ENCODE measurements at regions not wholly inside any gene's neighbourhood (a gene's known extent, or its start where the extent isn't known, plus 50 kb on each side); places are given as distances from the start of the nearest gene placed in this dataset.
A peak's percentile ranks its signal among the peaks of the same experiment; 100 is the strongest.

- H3K27ac Mint-ChIP-seq (ENCODE audit: unreplicated experiment), result no peak overlapping the region
These were observed 68.8 kb downstream of the FOXB1 start for GRCh38 chr15:60072826-60073465.

GRCh38 chr15:60073466-60073840 is 69.3 kb downstream of the FOXB1 start:
- no peak overlapping the region for H3K27ac ChIP-seq (ENCODE audit: low read depth, low read length)
- DNase-seq (ENCODE audit: low read depth), result no peak
- Mint-ChIP-seq H3K4me3 (ENCODE audit: unreplicated experiment) (no peak overlapping the region), H3K9me3 (ENCODE audit: unreplicated experiment) (peaks cover 5% of the 10 kb centered on the region), H3K36me3 (ENCODE audit: low read depth, unreplicated experiment) (no peaks in the 10 kb centered on the region), H3K27me3 (ENCODE audit: low read depth, unreplicated experiment) (no peaks in the 10 kb centered on the region), H3K27ac (ENCODE audit: unreplicated experiment) (no peak overlapping the region), H3K4me1 (ENCODE audit: low read depth, unreplicated experiment) (peaks cover 12% of the 10 kb centered on the region)
- peaks cover 4% of the 10 kb centered on the region for H3K9me3 ChIP-seq (ENCODE audit: insufficient read depth, low read depth, low read length)
- no peak for FAIRE-seq
- H4K20me1 ChIP-seq (ENCODE audit: insufficient read depth, low read length), result no peaks in the 10 kb centered on the region
- no peak overlapping the region for H3K4me3 ChIP-seq (ENCODE audit: insufficient read depth, low read depth, low read length)
- H3K9ac ChIP-seq (ENCODE audit: low read length), result no peak overlapping the region
- no peak for TF ChIP-seq CTCF (IDR thresholded peaks at IDR 0.05; ENCODE audit: insufficient read depth, low read depth, low read length)
- peaks cover 30% of the 10 kb centered on the region for H3K4me1 ChIP-seq (ENCODE audit: insufficient read depth, low read length)
- H2AFZ ChIP-seq (ENCODE audit: low read depth, low read length), result no peak overlapping the region
- H3K4me2 ChIP-seq (ENCODE audit: low read length), result no peak overlapping the region
- no peaks in the 10 kb centered on the region for H3K36me3 ChIP-seq (ENCODE audit: insufficient read depth, low read length)
- H3K27me3 ChIP-seq (ENCODE audit: insufficient read depth, low read length), result peaks cover 7% of the 10 kb centered on the region
- no peaks in the 10 kb centered on the region for H3K79me2 ChIP-seq (ENCODE audit: insufficient read depth, low read length)

More at GRCh38 chr15:60072826-60073465, 68.8 kb downstream of the FOXB1 start:
- Mint-ChIP-seq H3K36me3 (ENCODE audit: low read depth, unreplicated experiment) (no peaks in the 10 kb centered on the region), H3K4me3 (ENCODE audit: unreplicated experiment) (no peak overlapping the region), H3K27me3 (ENCODE audit: low read depth, unreplicated experiment) (no peaks in the 10 kb centered on the region), H3K4me1 (ENCODE audit: low read depth, unreplicated experiment) (peaks cover 9% of the 10 kb centered on the region), H3K9me3 (ENCODE audit: unreplicated experiment) (peaks cover 5% of the 10 kb centered on the region)
- Histone ChIP-seq H3K36me3 (ENCODE audit: insufficient read depth, low read length) (no peaks in the 10 kb centered on the region), H3K27me3 (ENCODE audit: insufficient read depth, low read length) (peaks cover 7% of the 10 kb centered on the region), H3K9ac (ENCODE audit: low read length) (no peak overlapping the region), H3K4me3 (ENCODE audit: insufficient read depth, low read depth, low read length) (no peak overlapping the region), H2AFZ (ENCODE audit: low read depth, low read length) (no peak overlapping the region), H3K4me1 (ENCODE audit: insufficient read depth, low read length) (peaks cover 30% of the 10 kb centered on the region), H3K27ac (ENCODE audit: low read depth, low read length) (no peak overlapping the region), H3K79me2 (ENCODE audit: insufficient read depth, low read length) (no peaks in the 10 kb centered on the region), H3K4me2 (ENCODE audit: low read length) (no peak overlapping the region), H4K20me1 (ENCODE audit: insufficient read depth, low read length) (no peaks in the 10 kb centered on the region), H3K9me3 (ENCODE audit: insufficient read depth, low read depth, low read length) (peaks cover 4% of the 10 kb centered on the region)
- TF ChIP-seq EZH2 (IDR thresholded peaks at IDR 0.05; ENCODE audit: insufficient read depth, low read length), result no peak
- TF ChIP-seq CTCF (IDR thresholded peaks at IDR 0.05; ENCODE audit: insufficient read depth, low read depth, low read length), result no peak
- DNase-seq (ENCODE audit: low read depth), result no peak
- no peak for FAIRE-seq

GRCh38 chr15:60074181-60074885 is 70.2 kb downstream of the FOXB1 start:
- H3K27me3 ChIP-seq (ENCODE audit: insufficient read depth, low read length), result peaks cover 7% of the 10 kb centered on the region
- DNase-seq (ENCODE audit: low read depth) (peak; percentile 62), FAIRE-seq (peak; percentile 9)
- Mint-ChIP-seq H3K27me3 (ENCODE audit: low read depth, unreplicated experiment) (no peaks in the 10 kb centered on the region), H3K36me3 (ENCODE audit: low read depth, unreplicated experiment) (no peaks in the 10 kb centered on the region), H3K27ac (ENCODE audit: unreplicated experiment) (no peak overlapping the region), H3K9me3 (ENCODE audit: unreplicated experiment) (peaks cover 5% of the 10 kb centered on the region), H3K4me1 (ENCODE audit: low read depth, unreplicated experiment) (peaks cover 12% of the 10 kb centered on the region), H3K4me3 (ENCODE audit: unreplicated experiment) (no peak overlapping the region)
- TF ChIP-seq EZH2 (IDR thresholded peaks at IDR 0.05; ENCODE audit: insufficient read depth, low read length) (no peak), CTCF (IDR thresholded peaks at IDR 0.05; ENCODE audit: insufficient read depth, low read depth, low read length) (no peak)
- no peak overlapping the region for H2AFZ ChIP-seq (ENCODE audit: low read depth, low read length)
- no peak overlapping the region for H3K27ac ChIP-seq (ENCODE audit: low read depth, low read length)
- H3K79me2 ChIP-seq (ENCODE audit: insufficient read depth, low read length), result no peaks in the 10 kb centered on the region
- no peaks in the 10 kb centered on the region for H3K36me3 ChIP-seq (ENCODE audit: insufficient read depth, low read length)
- H3K9me3 ChIP-seq (ENCODE audit: insufficient read depth, low read depth, low read length), result peaks cover 4% of the 10 kb centered on the region
- no peaks in the 10 kb centered on the region for H4K20me1 ChIP-seq (ENCODE audit: insufficient read depth, low read length)
- H3K4me1 ChIP-seq (ENCODE audit: insufficient read depth, low read length), result peaks cover 30% of the 10 kb centered on the region
- H3K9ac ChIP-seq (ENCODE audit: low read length), result no peak overlapping the region
- H3K4me2 ChIP-seq (ENCODE audit: low read length), result peak overlapping the region; percentile 17
- H3K4me3 ChIP-seq (ENCODE audit: insufficient read depth, low read depth, low read length), result no peak overlapping the region
